ENCODE measurements at regions not wholly inside any gene's neighbourhood (a gene's known extent, or its start where the extent isn't known, plus 50 kb on each side); places are given as distances from the start of the nearest gene placed in this dataset.

GRCh38 chr9:28899267-28899666, 1326.0 kb upstream of the C9orf72 start:
- ChIA-PET POLR2A (no interaction called here), CTCF (no interaction called here)
- Histone ChIP-seq H4K20me1 (replicated peaks; ENCODE audit: control insufficient read depth, extremely low read depth, insufficient read depth, low read length) (no peaks in the 10 kb centered on the region), H3K79me2 (ENCODE audit: control insufficient read depth, insufficient read depth, low read length) (no peaks in the 10 kb centered on the region), H3K4me3 (replicated peaks in 1 of 3; ENCODE audit: insufficient read depth in 1 of 3, low read depth in 1 of 3, low read length in 3 of 3) (no peak overlapping the region), H3K9ac (replicated peaks; ENCODE audit: extremely low read depth, insufficient read depth, low read length) (no peak overlapping the region), H3K27me3 (ENCODE audit: control insufficient read depth in 2 of 2, insufficient read depth in 2 of 2, low read length in 2 of 2) (no peaks in the 10 kb centered on the region), H3K9me1 (replicated peaks; ENCODE audit: control insufficient read depth, extremely low read depth, insufficient read depth, low read length) (no peaks in the 10 kb centered on the region), H3K36me3 (ENCODE audit: control insufficient read depth in 2 of 2, extremely low read depth in 1 of 2, insufficient read depth in 2 of 2, low read length in 2 of 2) (no peaks in the 10 kb centered on the region), H2AFZ (ENCODE audit: low read depth, low read length) (no peak overlapping the region), H3K4me2 (ENCODE audit: insufficient read depth, low read length) (no peak overlapping the region), H3K27ac (ENCODE audit: insufficient read depth, low read depth, low read length) (no peak overlapping the region), H3K4me1 (ENCODE audit: control insufficient read depth, extremely low read depth, insufficient read depth, low read length) (no peaks in the 10 kb centered on the region), H3K9me3 (replicated peaks; ENCODE audit: control insufficient read depth, insufficient read depth, low read length) (peaks cover 3% of the 10 kb centered on the region)
- intact Hi-C loops (cut with micrococcal nuclease) (no loop called here), dilution Hi-C loops (cut with MboI; ENCODE audit: extremely low pct_ligation_motif_present, low sequenced_read_pairs) (no loop called here)
- TF ChIP-seq POLR2A (IDR thresholded peaks at IDR 0.05; ENCODE audit: low read depth, low read length) (no peak), POLR2AphosphoS5 (IDR thresholded peaks at IDR 0.05; ENCODE audit: insufficient read depth, low read depth, low read length) (no peak), EZH2 (IDR thresholded peaks at IDR 0.05; ENCODE audit: borderline replicate concordance, low read depth, low read length, severe bottlenecking) (no peak), FOS (IDR thresholded peaks at IDR 0.05; ENCODE audit: borderline replicate concordance, insufficient read depth, low read length) (no peak), MYC (IDR thresholded peaks at IDR 0.05; ENCODE audit: low read depth, low read length) (no peak)
- TF ChIP-seq, protein P1, sequence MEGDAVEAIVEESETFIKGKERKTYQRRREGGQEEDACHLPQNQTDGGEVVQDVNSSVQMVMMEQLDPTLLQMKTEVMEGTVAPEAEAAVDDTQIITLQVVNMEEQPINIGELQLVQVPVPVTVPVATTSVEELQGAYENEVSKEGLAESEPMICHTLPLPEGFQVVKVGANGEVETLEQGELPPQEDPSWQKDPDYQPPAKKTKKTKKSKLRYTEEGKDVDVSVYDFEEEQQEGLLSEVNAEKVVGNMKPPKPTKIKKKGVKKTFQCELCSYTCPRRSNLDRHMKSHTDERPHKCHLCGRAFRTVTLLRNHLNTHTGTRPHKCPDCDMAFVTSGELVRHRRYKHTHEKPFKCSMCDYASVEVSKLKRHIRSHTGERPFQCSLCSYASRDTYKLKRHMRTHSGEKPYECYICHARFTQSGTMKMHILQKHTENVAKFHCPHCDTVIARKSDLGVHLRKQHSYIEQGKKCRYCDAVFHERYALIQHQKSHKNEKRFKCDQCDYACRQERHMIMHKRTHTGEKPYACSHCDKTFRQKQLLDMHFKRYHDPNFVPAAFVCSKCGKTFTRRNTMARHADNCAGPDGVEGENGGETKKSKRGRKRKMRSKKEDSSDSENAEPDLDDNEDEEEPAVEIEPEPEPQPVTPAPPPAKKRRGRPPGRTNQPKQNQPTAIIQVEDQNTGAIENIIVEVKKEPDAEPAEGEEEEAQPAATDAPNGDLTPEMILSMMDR (IDR thresholded peaks at IDR 0.05; ENCODE audit: extremely low read depth in 1 of 2, insufficient read depth in 1 of 2, low read depth in 1 of 2, low read length in 2 of 2) = no peak
- FAIRE-seq = no peak
- BruUV-seq (replicated peaks) = no TSS peak
- no peak for DNase-seq (ENCODE audit: low read depth, low spot score)

GRCh38 chr9:28899926-28900325, 1326.6 kb upstream of the C9orf72 start:
- Histone ChIP-seq H3K4me3 (replicated peaks in 1 of 3; ENCODE audit: insufficient read depth in 1 of 3, low read depth in 1 of 3, low read length in 3 of 3) (no peak overlapping the region), H3K4me2 (ENCODE audit: insufficient read depth, low read length) (no peak overlapping the region), H3K36me3 (ENCODE audit: control insufficient read depth in 2 of 2, extremely low read depth in 1 of 2, insufficient read depth in 2 of 2, low read length in 2 of 2) (no peaks in the 10 kb centered on the region), H3K79me2 (ENCODE audit: control insufficient read depth, insufficient read depth, low read length) (no peaks in the 10 kb centered on the region), H3K27ac (ENCODE audit: insufficient read depth, low read depth, low read length) (no peak overlapping the region), H3K4me1 (ENCODE audit: control insufficient read depth, extremely low read depth, insufficient read depth, low read length) (no peaks in the 10 kb centered on the region), H3K9me3 (replicated peaks; ENCODE audit: control insufficient read depth, insufficient read depth, low read length) (peaks cover 3% of the 10 kb centered on the region), H3K27me3 (ENCODE audit: control insufficient read depth in 2 of 2, insufficient read depth in 2 of 2, low read length in 2 of 2) (no peaks in the 10 kb centered on the region), H3K9me1 (replicated peaks; ENCODE audit: control insufficient read depth, extremely low read depth, insufficient read depth, low read length) (no peaks in the 10 kb centered on the region), H4K20me1 (replicated peaks; ENCODE audit: control insufficient read depth, extremely low read depth, insufficient read depth, low read length) (no peaks in the 10 kb centered on the region), H2AFZ (ENCODE audit: low read depth, low read length) (no peak overlapping the region), H3K9ac (replicated peaks; ENCODE audit: extremely low read depth, insufficient read depth, low read length) (no peak overlapping the region)
- intact Hi-C loops (cut with micrococcal nuclease) (no loop called here), dilution Hi-C loops (cut with MboI; ENCODE audit: extremely low pct_ligation_motif_present, low sequenced_read_pairs) (no loop called here)
- no peak for DNase-seq (ENCODE audit: low read depth, low spot score)
- CTCF ChIA-PET = no interaction called here
- no peak for FAIRE-seq
- POLR2A ChIA-PET = no interaction called here
- TF ChIP-seq POLR2A (IDR thresholded peaks at IDR 0.05; ENCODE audit: low read depth, low read length) (no peak), EZH2 (IDR thresholded peaks at IDR 0.05; ENCODE audit: borderline replicate concordance, low read depth, low read length, severe bottlenecking) (no peak), FOS (IDR thresholded peaks at IDR 0.05; ENCODE audit: borderline replicate concordance, insufficient read depth, low read length) (no peak), MYC (IDR thresholded peaks at IDR 0.05; ENCODE audit: low read depth, low read length) (no peak), JUN (IDR thresholded peaks at IDR 0.05; ENCODE audit: borderline replicate concordance, insufficient read depth, insufficient read length, low read depth) (no peak), POLR2AphosphoS5 (IDR thresholded peaks at IDR 0.05; ENCODE audit: insufficient read depth, low read depth, low read length) (no peak), MAX (IDR thresholded peaks at IDR 0.05; ENCODE audit: insufficient read depth, insufficient read length) (no peak), GATA2 (IDR thresholded peaks at IDR 0.05; ENCODE audit: insufficient read depth, insufficient read length, low read depth, low read length) (no peak)
- TF ChIP-seq, protein P1 (IDR thresholded peaks at IDR 0.05; ENCODE audit: extremely low read depth in 1 of 2, insufficient read depth in 1 of 2, low read depth in 1 of 2, low read length in 2 of 2) = no peak
- no TSS peak for BruUV-seq (replicated peaks)
